OCI-LY1 (cell line): ENCODE measurements at regions not wholly inside any gene's neighbourhood (a gene's known extent, or its start where the extent isn't known, plus 50 kb on each side); places are given as distances from the start of the nearest gene placed in this dataset.

Source experiments
- CTCF ChIP-seq: fragments of 200-600 bp; sonication (generic), shearing (Covaris generic); IDR thresholded peaks from 2 replicates; pipeline ENCODE4 v1.5.1; 2017; ENCODE audit warnings: mild to moderate bottlenecking, antibody characterized with exemption, low read length, moderate library complexity, mixed read lengths
- EZH2 ChIP-seq: fragments of 200-600 bp; sonication (generic), shearing (Covaris generic); IDR thresholded peaks from 2 replicates; pipeline ENCODE4 v1.8.0; 2017; ENCODE audit warnings: borderline replicate concordance, mixed run types, mild to moderate bottlenecking, antibody characterized with exemption, low read length, moderate library complexity, mixed read lengths

DNA sequence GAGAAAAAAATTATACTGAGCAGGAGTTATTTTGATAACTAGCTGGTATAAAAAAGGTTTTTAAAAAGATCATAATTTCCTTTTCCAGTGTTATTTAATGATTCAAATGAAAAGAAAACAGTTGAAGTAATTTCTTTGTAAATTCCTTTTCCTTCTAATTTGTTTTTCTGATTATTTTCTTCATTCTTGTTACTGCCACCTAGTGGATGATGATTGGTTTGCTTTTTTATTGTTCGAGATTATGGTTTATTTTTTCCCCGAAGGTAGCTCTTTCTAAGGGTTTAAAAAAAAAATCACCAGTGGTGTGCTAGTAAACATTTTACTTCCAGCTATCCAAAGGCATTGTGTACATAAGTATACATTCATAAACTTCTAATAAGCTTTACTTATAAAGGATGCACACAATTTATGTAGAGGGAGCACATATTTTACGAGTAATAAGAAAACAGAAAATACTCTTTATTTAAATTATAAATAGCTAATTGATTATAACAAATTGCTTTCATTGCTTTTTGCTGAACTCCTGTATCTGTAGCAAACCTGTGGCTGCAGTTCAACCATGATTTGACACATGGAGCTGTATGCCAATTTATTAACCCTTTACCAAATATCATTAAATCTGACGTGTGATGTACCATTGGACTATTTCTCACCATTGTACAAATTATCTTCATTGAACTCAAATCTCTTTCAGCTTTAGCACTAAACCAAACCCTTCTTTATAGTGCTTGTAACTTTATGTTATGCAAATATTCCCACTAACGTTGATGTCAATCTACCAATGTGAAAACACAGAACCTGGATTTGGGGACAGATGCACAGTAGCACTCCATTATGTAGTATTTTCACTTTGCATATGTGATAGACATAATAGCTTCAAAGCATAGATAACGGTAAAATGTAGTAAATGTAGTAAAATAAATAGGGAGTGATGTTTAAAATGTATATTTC, 97.8 kb upstream of the ANK2 start:
- TF ChIP-seq CTCF (peak; percentile 73), EZH2 (no peak)
